Neural cell (in vitro differentiated cells): ENCODE measurements at regions not wholly inside any gene's neighbourhood (a gene's known extent, or its start where the extent isn't known, plus 50 kb on each side); places are given as distances from the start of the nearest gene placed in this dataset.

Source experiments
- H2AFZ ChIP-seq: fragments of 200-600, 300-800 bp; sonication (generic), shearing (Covaris generic); 2 replicates; pipeline ENCODE4 v1.6.0; 2014; ENCODE audit warnings: low read depth, mild to moderate bottlenecking, antibody characterized with exemption, low read length, moderate library complexity
- H3F3A ChIP-seq: fragments of 200-600 bp; shearing (Covaris generic); 2 replicates; pipeline ENCODE4 v1.6.1; 2016; ENCODE audit warnings: mild to moderate bottlenecking, moderate library complexity, mixed read lengths, antibody characterized with exemption, low read length; ENCODE audit not compliant: insufficient read depth, poor library complexity, severe bottlenecking
- H3K27ac ChIP-seq: fragments of 200-600, 300-800 bp; sonication (generic), shearing (Covaris generic); 2 replicates; pipeline ENCODE4 v1.5.1; 2014; ENCODE audit warnings: mild to moderate bottlenecking, low read length, moderate library complexity
- H3K27me3 ChIP-seq: fragments of 300-800, 200-600 bp; sonication (generic), shearing (Covaris generic); 2 replicates; pipeline ENCODE4 v1.6.0; 2014; ENCODE audit warnings: mild to moderate bottlenecking, low read depth, low read length, moderate library complexity; ENCODE audit not compliant: insufficient read depth
- H3K36me3 ChIP-seq: fragments of 300-800, 200-600 bp; sonication (generic), shearing (Covaris generic); 2 replicates; pipeline ENCODE4 v1.5.1; 2014; ENCODE audit warnings: mild to moderate bottlenecking, antibody characterized with exemption, low read length, moderate library complexity; ENCODE audit not compliant: insufficient read depth
- H3K4me2 ChIP-seq: fragments of 300-800, 200-600 bp; sonication (generic), shearing (Covaris generic); 2 replicates; pipeline ENCODE4 v1.6.0; 2014; ENCODE audit warnings: mild to moderate bottlenecking, low read length
- H3K4me3 ChIP-seq: fragments of 300-800, 200-600 bp; sonication (generic), shearing (Covaris generic); 2 replicates; pipeline ENCODE4 v1.5.1; 2014; ENCODE audit warnings: mild to moderate bottlenecking, low read length, moderate library complexity
- H3K79me2 ChIP-seq: fragments of 200-600 bp; shearing (Covaris generic); replicated peaks from 2 replicates; pipeline ENCODE4 v1.6.0; 2014; ENCODE audit warnings: mild to moderate bottlenecking, low read length, moderate library complexity; ENCODE audit not compliant: insufficient read depth
- H3K9ac ChIP-seq: fragments of 300-800, 200-600 bp; sonication (generic), shearing (Covaris generic); 2 replicates; pipeline ENCODE4 v1.6.1; 2016; ENCODE audit warnings: mild to moderate bottlenecking, low read length, mixed read lengths
- H3K9me2 ChIP-seq: fragments of 200-600 bp; shearing (Covaris generic); 2 replicates; pipeline ENCODE4 v1.6.1; 2016; ENCODE audit warnings: mild to moderate bottlenecking, low read length, mixed read lengths; ENCODE audit not compliant: insufficient read depth
- H3K9me3 ChIP-seq: fragments of 200-600, 300-800 bp; sonication (generic), shearing (Covaris generic); 2 replicates; pipeline ENCODE4 v1.6.1; 2016; ENCODE audit warnings: mild to moderate bottlenecking, mixed run types, low read length, moderate library complexity, mixed read lengths
- H4K20me1 ChIP-seq: fragments of 200-600 bp; shearing (Covaris generic); 2 replicates; pipeline ENCODE4 v1.6.1; 2016; ENCODE audit warnings: mild to moderate bottlenecking, mixed run types; ENCODE audit not compliant: insufficient read depth
- CTCF ChIP-seq: fragments of 450-650 bp; IDR thresholded peaks from 2 replicates; pipeline ENCODE4 v1.5.1; 2014; ENCODE audit warnings: antibody characterized with exemption, mild to moderate bottlenecking, moderate library complexity; ENCODE audit not compliant: poor library complexity, severe bottlenecking
- EP300 ChIP-seq: fragments of 450-650 bp; conservative IDR thresholded peaks from 2 replicates; pipeline ENCODE4 v1.6.1; 2014; ENCODE audit warnings: antibody characterized with exemption, mild to moderate bottlenecking, moderate library complexity; ENCODE audit not compliant: poor library complexity, severe bottlenecking
- EZH2 ChIP-seq: fragments of 200-600, 300-800 bp; shearing (Covaris generic), sonication (generic); IDR thresholded peaks from 2 replicates; pipeline ENCODE4 v1.6.1; 2014; ENCODE audit warnings: antibody characterized with exemption, low read length, borderline replicate concordance, mild to moderate bottlenecking; ENCODE audit not compliant: insufficient read depth, poor library complexity, severe bottlenecking
- MXI1 ChIP-seq: fragments of 450-650 bp; conservative IDR thresholded peaks from 2 replicates; pipeline ENCODE4 v1.6.1; 2014; ENCODE audit warnings: antibody characterized with exemption, mild to moderate bottlenecking; ENCODE audit not compliant: poor library complexity, severe bottlenecking
- POLR2AphosphoS5 ChIP-seq: IDR thresholded peaks from 2 replicates; pipeline ENCODE4 v1.6.1; 2012
- RAD21 ChIP-seq: fragments of 450-650 bp; conservative IDR thresholded peaks from 2 replicates; pipeline ENCODE4 v1.6.1; 2014; ENCODE audit warnings: antibody characterized with exemption, mild to moderate bottlenecking, moderate library complexity
- SMC3 ChIP-seq: fragments of 450-650 bp; conservative IDR thresholded peaks from 2 replicates; pipeline ENCODE4 v1.6.1; 2014; ENCODE audit warnings: antibody characterized with exemption, mild to moderate bottlenecking, moderate library complexity; ENCODE audit not compliant: poor library complexity
- TAF1 ChIP-seq: IDR thresholded peaks from 2 replicates; pipeline ENCODE4 v1.6.1; 2012; ENCODE audit warnings: low read depth
- TF ChIP-seq, protein P1 (sequence below): IDR thresholded peaks from 2 replicates; pipeline ENCODE4 v1.6.1; 2012; ENCODE audit warnings: borderline replicate concordance

DNA sequence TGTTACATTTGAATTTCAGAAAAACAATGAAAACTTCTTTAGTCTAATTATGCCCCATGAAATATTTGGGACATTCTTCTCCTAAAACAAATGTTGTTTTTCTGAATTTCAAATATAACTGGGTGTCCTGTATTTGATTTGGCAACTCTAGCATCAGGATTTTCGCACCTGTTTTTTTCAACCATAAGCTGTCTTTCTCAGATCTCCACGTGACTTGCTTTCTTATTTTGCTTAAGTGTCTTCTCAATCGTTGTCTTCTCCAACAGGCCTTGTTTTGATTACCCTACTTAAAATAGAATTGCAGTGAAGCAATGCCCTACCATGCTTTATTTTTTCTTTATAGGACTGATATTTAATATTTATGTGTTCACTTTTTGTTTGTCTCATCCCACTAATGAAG is 752.8 kb upstream of the RGS18 start:
- no peak overlapping the region for H3K27ac ChIP-seq
- H3K9me3 ChIP-seq: no peaks in the 10 kb centered on the region
- TF ChIP-seq CTCF (no peak), POLR2AphosphoS5 (no peak), EZH2 (no peak), RAD21 (no peak), EP300 (no peak), SMC3 (no peak), TAF1 (no peak), MXI1 (no peak)
- TF ChIP-seq, protein P1, sequence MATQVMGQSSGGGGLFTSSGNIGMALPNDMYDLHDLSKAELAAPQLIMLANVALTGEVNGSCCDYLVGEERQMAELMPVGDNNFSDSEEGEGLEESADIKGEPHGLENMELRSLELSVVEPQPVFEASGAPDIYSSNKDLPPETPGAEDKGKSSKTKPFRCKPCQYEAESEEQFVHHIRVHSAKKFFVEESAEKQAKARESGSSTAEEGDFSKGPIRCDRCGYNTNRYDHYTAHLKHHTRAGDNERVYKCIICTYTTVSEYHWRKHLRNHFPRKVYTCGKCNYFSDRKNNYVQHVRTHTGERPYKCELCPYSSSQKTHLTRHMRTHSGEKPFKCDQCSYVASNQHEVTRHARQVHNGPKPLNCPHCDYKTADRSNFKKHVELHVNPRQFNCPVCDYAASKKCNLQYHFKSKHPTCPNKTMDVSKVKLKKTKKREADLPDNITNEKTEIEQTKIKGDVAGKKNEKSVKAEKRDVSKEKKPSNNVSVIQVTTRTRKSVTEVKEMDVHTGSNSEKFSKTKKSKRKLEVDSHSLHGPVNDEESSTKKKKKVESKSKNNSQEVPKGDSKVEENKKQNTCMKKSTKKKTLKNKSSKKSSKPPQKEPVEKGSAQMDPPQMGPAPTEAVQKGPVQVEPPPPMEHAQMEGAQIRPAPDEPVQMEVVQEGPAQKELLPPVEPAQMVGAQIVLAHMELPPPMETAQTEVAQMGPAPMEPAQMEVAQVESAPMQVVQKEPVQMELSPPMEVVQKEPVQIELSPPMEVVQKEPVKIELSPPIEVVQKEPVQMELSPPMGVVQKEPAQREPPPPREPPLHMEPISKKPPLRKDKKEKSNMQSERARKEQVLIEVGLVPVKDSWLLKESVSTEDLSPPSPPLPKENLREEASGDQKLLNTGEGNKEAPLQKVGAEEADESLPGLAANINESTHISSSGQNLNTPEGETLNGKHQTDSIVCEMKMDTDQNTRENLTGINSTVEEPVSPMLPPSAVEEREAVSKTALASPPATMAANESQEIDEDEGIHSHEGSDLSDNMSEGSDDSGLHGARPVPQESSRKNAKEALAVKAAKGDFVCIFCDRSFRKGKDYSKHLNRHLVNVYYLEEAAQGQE: no peak

GRCh38 chr1:191414981-191415640 is 743.2 kb upstream of the RGS18 start:
- no peaks in the 10 kb centered on the region for H3K79me2 ChIP-seq
- H3K27me3 ChIP-seq: no peaks in the 10 kb centered on the region
- TF ChIP-seq MXI1 (no peak), SMC3 (no peak)

More for the DNA sequence above, 752.8 kb upstream of the RGS18 start:
- Histone ChIP-seq H3K79me2 (no peaks in the 10 kb centered on the region), H3K27me3 (no peaks in the 10 kb centered on the region), H3K4me2 (no peak overlapping the region), H4K20me1 (no peaks in the 10 kb centered on the region), H3K4me3 (no peak overlapping the region), H2AFZ (no peak overlapping the region), H3K9ac (no peak overlapping the region), H3F3A (no peaks in the 10 kb centered on the region), H3K36me3 (no peaks in the 10 kb centered on the region), H3K9me2 (no peaks in the 10 kb centered on the region)

DNA sequence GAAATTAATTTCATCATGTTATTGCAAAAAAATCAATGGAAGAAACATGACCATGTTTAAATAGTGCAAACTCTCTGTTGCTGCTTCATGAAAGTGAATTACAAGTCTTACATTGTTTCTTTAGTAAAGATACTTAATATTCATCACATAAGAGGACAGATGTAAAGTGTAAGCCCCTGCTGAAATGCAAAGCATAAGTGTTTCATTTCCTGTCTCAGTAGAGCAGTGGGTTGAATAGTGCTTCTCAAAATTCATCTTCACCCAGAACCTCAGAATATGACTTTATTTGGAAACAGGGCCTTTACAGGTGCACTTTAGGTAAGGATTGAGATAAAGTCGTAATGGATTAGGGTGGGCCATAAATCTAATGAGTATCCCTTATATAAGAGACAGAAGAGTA is 738.4 kb upstream of the RGS18 start:
- no peaks in the 10 kb centered on the region for H3K79me2 ChIP-seq
- H3F3A ChIP-seq: no peaks in the 10 kb centered on the region
- H3K4me2 ChIP-seq: no peak overlapping the region
- no peak overlapping the region for H2AFZ ChIP-seq
- no peaks in the 10 kb centered on the region for H3K9me3 ChIP-seq
- H3K36me3 ChIP-seq: no peaks in the 10 kb centered on the region
- no peak overlapping the region for H3K27ac ChIP-seq
- no peak overlapping the region for H3K9ac ChIP-seq
- no peaks in the 10 kb centered on the region for H3K27me3 ChIP-seq
- no peak overlapping the region for H3K4me3 ChIP-seq
- no peaks in the 10 kb centered on the region for H4K20me1 ChIP-seq
- H3K9me2 ChIP-seq: no peaks in the 10 kb centered on the region
- TF ChIP-seq MXI1 (no peak), SMC3 (no peak), EZH2 (no peak), TAF1 (no peak), CTCF (no peak)
- TF ChIP-seq, protein P1: no peak

More at GRCh38 chr1:191414981-191415640, 743.2 kb upstream of the RGS18 start:
- H3K9me2 ChIP-seq: no peaks in the 10 kb centered on the region
- no peak overlapping the region for H3K9ac ChIP-seq
- no peak overlapping the region for H3K4me3 ChIP-seq
- H3F3A ChIP-seq: no peaks in the 10 kb centered on the region
- H3K4me2 ChIP-seq: no peak overlapping the region
- no peak overlapping the region for H2AFZ ChIP-seq
- H3K27ac ChIP-seq: no peak overlapping the region
- H3K9me3 ChIP-seq: no peaks in the 10 kb centered on the region
- no peaks in the 10 kb centered on the region for H3K36me3 ChIP-seq
- H4K20me1 ChIP-seq: no peaks in the 10 kb centered on the region
